ENCODE measurements at regions not wholly inside any gene's neighbourhood (a gene's known extent, or its start where the extent isn't known, plus 50 kb on each side); places are given as distances from the start of the nearest gene placed in this dataset.
"Not testable (repeated sequence)": the region's sequence is repeated elsewhere in the genome, so short reads cannot be mapped to it uniquely, and the experiment has no call there.

- DNase-seq, result no peak
These were observed 241.1 kb upstream of the TBX18 start for GRCh38 chr6:85005494-85005893.

GRCh38 chr6:85004361-85004995 lies 240.1 kb upstream of the TBX18 start:
- no peak for DNase-seq

GRCh38 chr6:85002847-85003246 lies 238.4 kb upstream of the TBX18 start:
- no peak for DNase-seq

GRCh38 chr6:85000001-85000400 lies 235.6 kb upstream of the TBX18 start:
- no peak for DNase-seq

- no peak for DNase-seq
These were observed 233.8 kb upstream of the TBX18 start for GRCh38 chr6:84998223-84998622.

- DNase-seq, result not testable (repeated sequence)
These were observed 224.4 kb upstream of the TBX18 start for GRCh38 chr6:84988766-84989165.

- not testable (repeated sequence) for DNase-seq
These were observed 221.1 kb upstream of the TBX18 start for GRCh38 chr6:84985490-84985889.

- no peak for DNase-seq
These were observed 215.1 kb upstream of the TBX18 start for GRCh38 chr6:84979541-84979940.

- no peak for DNase-seq
These were observed 212.9 kb upstream of the TBX18 start for GRCh38 chr6:84977363-84977705.

GRCh38 chr6:84976526-84977362 lies 212.3 kb upstream of the TBX18 start:
- DNase-seq, result no peak

GRCh38 chr6:84975316-84975715 lies 210.9 kb upstream of the TBX18 start:
- DNase-seq, result no peak

GRCh38 chr6:84973606-84974005 lies 209.2 kb upstream of the TBX18 start:
- DNase-seq, result no peak

- DNase-seq, result no peak
These were observed 203.6 kb upstream of the TBX18 start for GRCh38 chr6:84967965-84968364.

GRCh38 chr6:84967389-84967788 lies 203.0 kb upstream of the TBX18 start:
- DNase-seq, result no peak

- DNase-seq, result no peak
These were observed 188.8 kb upstream of the TBX18 start for GRCh38 chr6:84953111-84953755.

- DNase-seq, result not testable (repeated sequence)
These were observed 180.5 kb upstream of the TBX18 start for GRCh38 chr6:84944926-84945325.

- no peak for DNase-seq
These were observed 179.5 kb upstream of the TBX18 start for GRCh38 chr6:84943905-84944304.

GRCh38 chr6:84941609-84942008 lies 177.2 kb upstream of the TBX18 start:
- not testable (repeated sequence) for DNase-seq

- no peak for DNase-seq
These were observed 164.8 kb upstream of the TBX18 start for GRCh38 chr6:84929212-84929611.

- no peak for DNase-seq
These were observed 163.2 kb upstream of the TBX18 start for GRCh38 chr6:84927551-84927950.

GRCh38 chr6:84926189-84927155 lies 162.1 kb upstream of the TBX18 start:
- no peak for DNase-seq

GRCh38 chr6:84921891-84922290 lies 157.5 kb upstream of the TBX18 start:
- no peak for DNase-seq

GRCh38 chr6:84920021-84920420 lies 155.6 kb upstream of the TBX18 start:
- DNase-seq, result no peak

All from activated naive CD4-positive, alpha-beta T cell (primary cell).